Calu3 (cell line): ENCODE measurements at regions not wholly inside any gene's neighbourhood (a gene's known extent, or its start where the extent isn't known, plus 50 kb on each side); places are given as distances from the start of the nearest gene placed in this dataset.

Source experiments
- BruUV-seq: library from RNA; stranded (reverse); fragments of 400-500 nt; replicated peaks from 2 replicates; lab custom pipeline; 2021; lab: Mats Ljungman, UMichigan
- CTCF ChIA-PET: fragments of 300-600 bp; sonication (Branson Sonifier 250); formaldehyde crosslinking; loops from one replicate; lab custom pipeline; 2022; ENCODE audit warnings: antibody characterized with exemption; lab: Charles Lee
- DNase-seq: peaks from one replicate; pipeline ENCODE4 v3.0.0; 2022
- H3K27ac Mint-ChIP-seq: one replicate; pipeline ENCODE4 v1.8.0; 2022; ENCODE audit warnings: mixed read lengths; ENCODE audit not compliant: unreplicated experiment
- H3K27me3 Mint-ChIP-seq: one replicate; pipeline ENCODE4 v1.8.0; 2022; ENCODE audit warnings: mixed read lengths; ENCODE audit not compliant: unreplicated experiment
- H3K36me3 Mint-ChIP-seq: one replicate; pipeline ENCODE4 v1.8.0; 2022; ENCODE audit warnings: mild to moderate bottlenecking, moderate library complexity, mixed read lengths; ENCODE audit not compliant: insufficient read depth, unreplicated experiment
- H3K4me1 Mint-ChIP-seq: one replicate; pipeline ENCODE4 v1.8.0; 2022; ENCODE audit warnings: mild to moderate bottlenecking, low read depth, mixed read lengths; ENCODE audit not compliant: unreplicated experiment
- H3K4me3 Mint-ChIP-seq: one replicate; pipeline ENCODE4 v1.8.0; 2022; ENCODE audit warnings: mild to moderate bottlenecking, low read depth, moderate library complexity, mixed read lengths; ENCODE audit not compliant: unreplicated experiment
- H3K9me3 Mint-ChIP-seq: one replicate; pipeline ENCODE4 v1.8.0; 2022; ENCODE audit warnings: low read depth, mixed read lengths; ENCODE audit not compliant: unreplicated experiment
- intact Hi-C: fragments of 100-400 bp; cut with micrococcal nuclease; formaldehyde crosslinking; loops from one replicate; pipeline ENCODE4 v1.10.0; 2022; ENCODE audit not compliant: unreplicated experiment
- TF ChIP-seq, protein P1 (sequence below): fragments of 200-600 bp; IDR thresholded peaks from one replicate; pipeline ENCODE4 v1.8.0; 2022; ENCODE audit warnings: antibody characterized with exemption; ENCODE audit not compliant: unreplicated experiment

DNA sequence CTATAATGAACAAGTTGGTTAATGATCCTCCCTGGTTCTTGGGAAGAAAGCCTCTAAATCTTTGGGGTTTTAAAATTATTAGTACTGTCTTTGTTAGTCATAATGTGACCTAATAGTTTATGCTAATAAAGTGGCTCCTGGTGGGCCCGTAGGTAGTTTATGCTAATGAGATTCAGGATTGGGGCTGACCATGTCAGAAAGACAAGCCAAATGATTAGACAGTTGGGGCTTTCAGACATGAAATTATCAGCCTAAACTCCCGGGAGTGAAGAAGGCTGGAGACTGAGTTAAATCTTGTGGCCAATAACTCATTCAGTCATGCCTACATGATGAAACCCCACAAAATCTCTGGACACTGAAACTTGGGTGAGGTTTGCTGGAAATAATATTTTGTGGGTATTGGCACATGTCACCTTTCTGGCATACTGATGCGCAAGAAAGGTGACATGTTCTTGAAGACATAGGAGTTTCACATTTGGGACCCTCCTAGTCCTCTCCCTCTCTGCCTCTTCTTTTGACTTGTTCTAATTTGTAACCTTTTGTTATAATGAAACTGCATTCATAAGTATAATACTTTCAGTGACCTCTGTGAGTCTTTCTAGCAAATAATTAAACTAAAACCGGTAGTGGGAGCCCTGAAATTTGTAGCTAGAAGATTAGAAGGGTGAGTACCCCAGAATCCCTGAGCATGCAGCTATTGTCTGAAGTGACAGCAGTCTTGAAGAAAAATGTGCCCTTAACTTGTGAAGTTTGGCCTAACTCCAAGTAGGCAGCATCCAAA, 196.8 kb upstream of the FSTL5 start:
- no peaks in the 10 kb centered on the region for H3K36me3 Mint-ChIP-seq
- peaks cover 6% of the 10 kb centered on the region for H3K4me1 Mint-ChIP-seq
- BruUV-seq = no TSS peak
- H3K27me3 Mint-ChIP-seq = no peaks in the 10 kb centered on the region
- TF ChIP-seq, protein P1, sequence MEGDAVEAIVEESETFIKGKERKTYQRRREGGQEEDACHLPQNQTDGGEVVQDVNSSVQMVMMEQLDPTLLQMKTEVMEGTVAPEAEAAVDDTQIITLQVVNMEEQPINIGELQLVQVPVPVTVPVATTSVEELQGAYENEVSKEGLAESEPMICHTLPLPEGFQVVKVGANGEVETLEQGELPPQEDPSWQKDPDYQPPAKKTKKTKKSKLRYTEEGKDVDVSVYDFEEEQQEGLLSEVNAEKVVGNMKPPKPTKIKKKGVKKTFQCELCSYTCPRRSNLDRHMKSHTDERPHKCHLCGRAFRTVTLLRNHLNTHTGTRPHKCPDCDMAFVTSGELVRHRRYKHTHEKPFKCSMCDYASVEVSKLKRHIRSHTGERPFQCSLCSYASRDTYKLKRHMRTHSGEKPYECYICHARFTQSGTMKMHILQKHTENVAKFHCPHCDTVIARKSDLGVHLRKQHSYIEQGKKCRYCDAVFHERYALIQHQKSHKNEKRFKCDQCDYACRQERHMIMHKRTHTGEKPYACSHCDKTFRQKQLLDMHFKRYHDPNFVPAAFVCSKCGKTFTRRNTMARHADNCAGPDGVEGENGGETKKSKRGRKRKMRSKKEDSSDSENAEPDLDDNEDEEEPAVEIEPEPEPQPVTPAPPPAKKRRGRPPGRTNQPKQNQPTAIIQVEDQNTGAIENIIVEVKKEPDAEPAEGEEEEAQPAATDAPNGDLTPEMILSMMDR = no peak
- no peak for DNase-seq
- CTCF ChIA-PET = no interaction called here
- intact Hi-C loops = no loop called here
- no peak overlapping the region for H3K4me3 Mint-ChIP-seq
- peak overlapping the region; percentile 37 for H3K27ac Mint-ChIP-seq
- no peaks in the 10 kb centered on the region for H3K9me3 Mint-ChIP-seq

DNA sequence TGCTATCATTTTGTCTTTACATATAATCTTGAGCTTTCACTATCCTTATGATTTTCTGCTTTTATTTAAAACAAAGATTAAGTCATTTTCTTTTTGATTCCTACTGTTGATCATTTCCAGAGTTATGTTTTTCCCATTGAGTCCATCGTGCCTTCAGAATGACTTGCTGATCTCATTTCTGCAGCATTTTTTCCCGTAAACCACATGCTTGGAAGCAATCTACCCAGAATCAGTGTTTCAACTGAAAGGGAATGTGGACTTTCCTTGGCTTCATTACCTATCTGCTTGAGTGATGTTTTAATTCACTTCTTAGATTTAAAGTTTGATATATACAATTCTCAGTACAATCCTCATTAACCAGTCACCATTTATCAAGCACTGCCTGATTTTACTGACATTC, 192.4 kb upstream of the FSTL5 start:
- Mint-ChIP-seq H3K27ac (no peak overlapping the region), H3K27me3 (no peaks in the 10 kb centered on the region), H3K36me3 (no peaks in the 10 kb centered on the region), H3K4me3 (no peak overlapping the region), H3K4me1 (no peaks in the 10 kb centered on the region), H3K9me3 (no peaks in the 10 kb centered on the region)
- TF ChIP-seq, protein P1 = no peak
- intact Hi-C loops = no loop called here
- BruUV-seq = no TSS peak
- no peak for DNase-seq
- CTCF ChIA-PET = no interaction called here

DNA sequence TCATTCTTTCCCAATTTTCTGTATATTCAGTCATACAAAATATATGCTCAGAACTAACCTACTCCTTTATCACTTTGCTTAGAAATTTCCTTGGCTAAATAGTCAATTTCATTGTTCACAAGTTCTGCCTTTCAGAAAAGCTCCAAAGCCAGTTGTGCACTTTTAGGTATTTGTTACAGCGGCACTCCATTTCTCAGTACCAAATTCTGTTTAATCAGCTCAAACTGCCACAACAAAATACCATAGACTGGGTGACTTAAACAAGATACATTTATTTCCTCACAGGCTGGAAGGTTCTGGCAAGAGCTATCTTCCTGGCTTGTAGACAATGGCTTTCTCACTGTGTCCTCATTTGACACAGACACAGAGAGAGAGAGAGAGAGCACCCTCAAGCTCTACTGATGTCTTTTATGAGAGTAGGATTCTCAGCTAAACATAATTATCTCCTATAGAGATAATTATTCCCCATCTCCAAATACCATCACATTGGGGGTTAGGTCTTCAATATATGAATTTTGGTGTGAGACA, 188.8 kb upstream of the FSTL5 start:
- Mint-ChIP-seq H3K36me3 (no peaks in the 10 kb centered on the region), H3K4me1 (no peaks in the 10 kb centered on the region), H3K9me3 (no peaks in the 10 kb centered on the region), H3K4me3 (no peak overlapping the region), H3K27me3 (no peaks in the 10 kb centered on the region), H3K27ac (no peak overlapping the region)
- intact Hi-C loops = no loop called here
- no TSS peak for BruUV-seq
- no peak for DNase-seq
- CTCF ChIA-PET = no interaction called here
- TF ChIP-seq, protein P1 = no peak

DNA sequence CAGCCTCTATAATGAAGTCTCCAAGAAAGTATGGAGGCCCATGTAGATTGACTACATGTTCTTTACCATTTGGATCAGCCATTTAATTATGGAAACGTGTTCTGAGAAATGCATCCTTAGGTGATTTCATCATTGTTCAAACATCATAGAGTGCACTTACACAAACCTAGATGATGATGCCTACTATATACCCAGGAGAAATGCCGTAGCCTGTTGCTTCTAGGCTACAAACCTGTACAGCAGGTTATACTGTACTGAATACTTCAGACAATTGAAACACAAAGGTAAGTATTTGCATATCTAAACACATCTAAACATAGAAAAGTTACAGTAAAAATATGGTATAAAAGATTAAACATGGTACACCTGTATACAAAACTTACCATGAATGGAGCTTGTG, 186.5 kb upstream of the FSTL5 start:
- Mint-ChIP-seq H3K36me3 (no peaks in the 10 kb centered on the region), H3K9me3 (no peaks in the 10 kb centered on the region), H3K27ac (no peak overlapping the region), H3K4me3 (no peak overlapping the region), H3K27me3 (no peaks in the 10 kb centered on the region), H3K4me1 (no peaks in the 10 kb centered on the region)
- BruUV-seq = no TSS peak
- CTCF ChIA-PET = no interaction called here
- intact Hi-C loops = no loop called here
- TF ChIP-seq, protein P1 = no peak
- no peak for DNase-seq
